Peyer's patch (tissue), 4 donors: ENCODE measurements at regions not wholly inside any gene's neighbourhood (a gene's known extent, or its start where the extent isn't known, plus 50 kb on each side); places are given as distances from the start of the nearest gene placed in this dataset.

ENCODE experiments used
- POLR2A ChIP-seq, 2 donors: fragments of 450-650 bp; IDR thresholded peaks; one replicate each; pipeline ENCODE4 v1.5.1; 2017; ENCODE audit warnings: antibody characterized with exemption in 2 of 2, mild to moderate bottlenecking in 2 of 2, moderate library complexity in 2 of 2
- TF ChIP-seq, protein P1 (sequence below), 6 experiments: fragments of 450-650 bp in 4 of 6; fragments of 200-600 bp in 2 of 6; sonication (generic) in 1 of 6; IDR thresholded peaks; one replicate each; pipeline ENCODE4 v1.5.1; 2017 to 2019; ENCODE audit warnings: antibody characterized with exemption in 6 of 6, mild to moderate bottlenecking in 3 of 6, moderate library complexity in 1 of 6

DNA sequence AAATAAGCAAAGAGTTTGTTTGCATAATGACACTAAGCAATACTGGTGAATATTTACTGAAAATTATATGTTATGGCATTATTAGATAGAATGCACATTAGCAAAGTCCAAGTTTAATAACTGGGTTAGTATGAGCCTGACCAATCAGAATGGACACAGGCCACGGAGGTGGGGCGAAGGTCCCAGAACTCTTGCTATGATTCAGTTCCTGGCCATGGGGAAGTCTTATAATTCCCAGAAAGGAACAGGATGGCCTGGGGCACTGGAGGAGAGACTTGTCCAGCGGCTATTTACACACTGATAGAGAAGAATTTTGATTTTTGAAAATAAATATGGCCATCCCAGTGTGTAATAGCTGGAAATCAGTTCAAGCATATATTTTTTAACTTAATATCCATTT lies 372.0 kb downstream of the EFNB2 start:
- TF ChIP-seq, protein P1, sequence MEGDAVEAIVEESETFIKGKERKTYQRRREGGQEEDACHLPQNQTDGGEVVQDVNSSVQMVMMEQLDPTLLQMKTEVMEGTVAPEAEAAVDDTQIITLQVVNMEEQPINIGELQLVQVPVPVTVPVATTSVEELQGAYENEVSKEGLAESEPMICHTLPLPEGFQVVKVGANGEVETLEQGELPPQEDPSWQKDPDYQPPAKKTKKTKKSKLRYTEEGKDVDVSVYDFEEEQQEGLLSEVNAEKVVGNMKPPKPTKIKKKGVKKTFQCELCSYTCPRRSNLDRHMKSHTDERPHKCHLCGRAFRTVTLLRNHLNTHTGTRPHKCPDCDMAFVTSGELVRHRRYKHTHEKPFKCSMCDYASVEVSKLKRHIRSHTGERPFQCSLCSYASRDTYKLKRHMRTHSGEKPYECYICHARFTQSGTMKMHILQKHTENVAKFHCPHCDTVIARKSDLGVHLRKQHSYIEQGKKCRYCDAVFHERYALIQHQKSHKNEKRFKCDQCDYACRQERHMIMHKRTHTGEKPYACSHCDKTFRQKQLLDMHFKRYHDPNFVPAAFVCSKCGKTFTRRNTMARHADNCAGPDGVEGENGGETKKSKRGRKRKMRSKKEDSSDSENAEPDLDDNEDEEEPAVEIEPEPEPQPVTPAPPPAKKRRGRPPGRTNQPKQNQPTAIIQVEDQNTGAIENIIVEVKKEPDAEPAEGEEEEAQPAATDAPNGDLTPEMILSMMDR (IDR thresholded peaks at IDR 0.05): no peak
- no peak for TF ChIP-seq POLR2A (IDR thresholded peaks at IDR 0.05)
